AG09319 (cell line): ENCODE measurements at regions not wholly inside any gene's neighbourhood (a gene's known extent, or its start where the extent isn't known, plus 50 kb on each side); places are given as distances from the start of the nearest gene placed in this dataset.
"Not testable (repeated sequence)": the region's sequence is repeated elsewhere in the genome, so short reads cannot be mapped to it uniquely, and the experiment has no call there.

Experiments used
- DNase-seq: peaks from one replicate; pipeline ENCODE4 v3.0.0-alpha.2; 2010; ENCODE audit warnings: low read depth; ENCODE audit errors: extremely low read depth
- TF ChIP-seq, protein P1 (sequence below): IDR thresholded peaks from 2 replicates; pipeline ENCODE4 v1.5.1; 2011; ENCODE audit warnings: low read depth, mild to moderate bottlenecking, inconsistent platforms, low read length, moderate library complexity

DNA sequence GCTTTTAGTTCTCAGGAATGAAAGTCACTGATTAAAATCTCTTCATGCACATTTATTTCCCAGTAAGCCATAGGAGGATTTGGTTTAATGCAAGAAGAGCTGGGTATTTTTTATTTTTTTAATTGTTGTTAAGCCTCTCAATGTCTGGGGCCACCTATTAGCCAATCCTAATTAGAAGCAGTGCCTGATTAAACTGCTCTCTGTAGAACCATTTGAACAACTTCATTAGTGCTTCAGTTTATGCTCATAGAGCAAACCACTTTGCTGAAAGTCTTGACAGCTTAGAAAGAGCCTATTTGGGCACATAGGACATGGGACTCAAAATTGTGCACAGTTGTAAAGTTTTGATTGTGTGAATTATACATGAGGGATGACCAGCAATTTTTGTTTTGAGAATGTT is 548.9 kb downstream of the FRK start:
- TF ChIP-seq, protein P1, sequence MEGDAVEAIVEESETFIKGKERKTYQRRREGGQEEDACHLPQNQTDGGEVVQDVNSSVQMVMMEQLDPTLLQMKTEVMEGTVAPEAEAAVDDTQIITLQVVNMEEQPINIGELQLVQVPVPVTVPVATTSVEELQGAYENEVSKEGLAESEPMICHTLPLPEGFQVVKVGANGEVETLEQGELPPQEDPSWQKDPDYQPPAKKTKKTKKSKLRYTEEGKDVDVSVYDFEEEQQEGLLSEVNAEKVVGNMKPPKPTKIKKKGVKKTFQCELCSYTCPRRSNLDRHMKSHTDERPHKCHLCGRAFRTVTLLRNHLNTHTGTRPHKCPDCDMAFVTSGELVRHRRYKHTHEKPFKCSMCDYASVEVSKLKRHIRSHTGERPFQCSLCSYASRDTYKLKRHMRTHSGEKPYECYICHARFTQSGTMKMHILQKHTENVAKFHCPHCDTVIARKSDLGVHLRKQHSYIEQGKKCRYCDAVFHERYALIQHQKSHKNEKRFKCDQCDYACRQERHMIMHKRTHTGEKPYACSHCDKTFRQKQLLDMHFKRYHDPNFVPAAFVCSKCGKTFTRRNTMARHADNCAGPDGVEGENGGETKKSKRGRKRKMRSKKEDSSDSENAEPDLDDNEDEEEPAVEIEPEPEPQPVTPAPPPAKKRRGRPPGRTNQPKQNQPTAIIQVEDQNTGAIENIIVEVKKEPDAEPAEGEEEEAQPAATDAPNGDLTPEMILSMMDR: no peak
- no peak for DNase-seq

- not testable (repeated sequence) for DNase-seq
Measured at GRCh38 chr6:115502432-115502831, 558.3 kb downstream of the FRK start.

DNA sequence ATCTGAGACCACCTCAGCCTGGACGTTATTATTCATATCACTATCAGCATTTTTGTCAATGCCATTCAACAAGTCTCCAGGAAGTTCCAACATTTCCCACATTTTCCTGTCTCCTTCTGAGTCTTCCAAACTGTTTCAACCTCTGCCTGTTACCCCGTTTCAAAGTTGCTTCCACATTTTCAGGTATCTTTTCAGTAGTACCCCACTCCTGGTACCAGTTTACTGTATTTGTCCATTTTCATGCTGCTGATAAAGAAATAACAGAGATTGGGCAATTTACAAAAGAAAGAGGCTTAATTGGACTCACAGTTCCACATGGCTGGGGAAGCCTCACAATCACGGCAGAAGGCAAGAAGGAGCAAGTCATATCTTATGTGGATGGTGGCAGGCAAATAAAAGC is 565.5 kb downstream of the FRK start:
- TF ChIP-seq, protein P1: no peak
- DNase-seq: no peak

DNA sequence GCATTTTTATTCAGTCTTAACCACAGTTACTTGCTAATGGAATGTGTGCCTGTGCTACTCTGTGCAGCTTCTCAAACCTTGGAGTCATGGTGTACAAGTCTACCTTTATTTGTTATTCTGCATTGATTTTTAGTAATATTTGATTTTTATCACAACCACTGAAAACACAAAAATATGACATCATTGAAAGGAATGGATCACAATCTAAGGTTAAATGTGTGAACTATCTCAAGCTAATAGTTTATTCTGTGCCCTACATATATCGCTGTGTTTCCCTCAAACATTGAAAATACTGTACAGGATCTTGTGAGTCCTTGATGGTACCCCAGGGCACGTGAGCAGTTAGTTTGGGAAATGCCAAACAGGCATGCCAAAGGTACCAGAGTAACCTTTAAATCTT is 573.4 kb downstream of the FRK start:
- DNase-seq: no peak
- TF ChIP-seq, protein P1: no peak

DNA sequence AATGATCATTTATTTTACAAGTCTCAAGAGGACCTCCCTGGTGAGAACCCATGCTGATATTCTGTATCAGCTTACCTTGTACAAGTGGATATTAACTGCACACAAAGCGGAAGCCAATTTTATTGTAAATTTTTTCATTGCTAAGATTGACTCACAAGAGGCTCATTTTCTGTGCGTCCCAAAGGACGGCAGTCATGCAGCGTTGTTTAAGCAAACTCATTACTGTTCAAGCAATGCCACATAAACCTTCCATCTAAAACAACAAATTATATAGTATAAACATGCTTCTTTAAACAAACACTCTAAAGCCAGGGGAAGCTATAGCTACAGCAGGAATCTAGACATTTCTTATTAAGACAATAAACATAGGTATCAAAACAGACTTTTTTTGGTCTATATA is 575.3 kb downstream of the FRK start:
- no peak for DNase-seq

GRCh38 chr6:115480543-115480942 is 580.1 kb downstream of the FRK start:
- not testable (repeated sequence) for DNase-seq

More for the DNA sequence above, 575.3 kb downstream of the FRK start:
- TF ChIP-seq, protein P1: no peak

DNA sequence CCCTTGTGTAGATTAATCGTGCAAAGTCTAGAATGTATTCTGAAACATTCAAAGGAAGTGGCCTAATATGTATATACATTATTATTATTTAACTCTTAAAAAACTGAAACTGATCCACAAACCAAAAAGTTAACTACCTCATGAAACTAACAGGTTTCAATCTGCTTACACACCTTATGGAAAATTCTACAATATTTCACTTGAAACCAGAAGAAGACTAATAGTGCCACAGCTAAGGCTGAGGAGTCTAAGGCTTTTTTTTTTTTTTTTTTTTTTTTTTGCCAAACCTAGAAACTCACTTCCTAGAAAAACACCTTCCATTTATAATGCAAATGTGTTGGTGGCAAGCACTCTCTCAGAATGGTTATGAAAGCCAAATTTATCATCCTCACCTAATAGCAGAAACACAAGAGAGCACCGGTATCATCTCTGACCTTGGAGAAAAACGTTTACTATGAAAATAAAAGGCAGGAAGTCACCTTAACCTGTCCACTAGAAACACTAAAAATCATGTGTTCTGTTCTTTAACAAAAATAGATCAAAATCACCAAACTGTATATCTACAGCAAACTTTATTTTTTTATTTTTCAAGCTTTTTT is 586.1 kb downstream of the FRK start:
- TF ChIP-seq, protein P1: no peak

GRCh38 chr6:115468272-115469005 is 592.3 kb downstream of the FRK start:
- TF ChIP-seq, protein P1: no peak
- DNase-seq: no peak

More for the DNA sequence above, 586.1 kb downstream of the FRK start:
- no peak for DNase-seq
